ENCODE measurements at regions not wholly inside any gene's neighbourhood (a gene's known extent, or its start where the extent isn't known, plus 50 kb on each side); places are given as distances from the start of the nearest gene placed in this dataset.

DNA sequence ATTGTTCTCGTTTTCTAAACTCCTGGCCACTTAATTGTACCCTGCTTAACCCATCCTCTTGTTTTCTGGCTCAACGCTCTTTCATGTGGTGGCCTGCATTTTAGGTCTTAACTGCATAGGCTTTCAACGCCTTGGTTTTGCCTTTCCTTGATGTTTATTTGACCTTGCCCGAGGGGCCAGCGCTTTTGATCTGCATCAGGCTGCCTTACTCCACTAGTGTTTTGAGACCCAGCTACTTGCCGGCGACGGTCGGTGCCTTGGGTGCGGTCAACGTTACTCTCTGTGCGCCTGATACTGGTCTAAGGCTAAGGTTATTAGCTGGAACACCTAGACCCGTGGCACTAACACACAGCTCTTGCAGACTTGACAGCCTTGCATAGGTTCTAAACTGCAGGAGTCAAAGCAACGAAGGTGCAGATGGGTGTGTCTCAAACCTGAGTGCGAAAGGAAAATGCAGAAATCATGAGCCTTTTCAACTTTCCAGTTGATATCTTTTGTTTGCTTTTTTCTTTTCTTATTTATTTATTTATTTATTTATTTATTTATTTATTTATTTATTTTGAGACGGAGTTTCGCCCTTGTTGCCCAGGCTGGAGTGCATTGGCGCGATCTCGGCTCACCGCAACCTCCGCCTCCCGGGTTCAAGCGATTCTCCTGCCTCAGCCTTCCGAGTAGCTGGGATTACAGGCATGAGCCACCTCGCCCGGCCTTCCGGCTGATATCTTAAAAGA is 138.8 kb downstream of the HFE start:
- Histone ChIP-seq H3K9me3 (ENCODE audit: insufficient read depth, low read length, severe bottlenecking) (no peaks in the 10 kb centered on the region), H3K4me2 (ENCODE audit: insufficient read depth, low read length) (peak overlapping the region; percentile 75), H3K79me2 (ENCODE audit: insufficient read depth, low read length) (peaks cover 14% of the 10 kb centered on the region), H3K4me1 (ENCODE audit: insufficient read depth, low read length) (peaks cover 50% of the 10 kb centered on the region), H2AFZ (ENCODE audit: low read depth, low read length) (no peak overlapping the region), H3K27ac (ENCODE audit: low read length) (peak overlapping the region; percentile 99), H3K36me3 (ENCODE audit: insufficient read depth, low read length) (peaks cover 11% of the 10 kb centered on the region), H3K27me3 (ENCODE audit: insufficient read depth, low read length, poor library complexity) (no peaks in the 10 kb centered on the region), H3K9ac (ENCODE audit: low read depth, low read length) (peak overlapping the region; percentile 13; the same call in 1 of the 2 replicates), H4K20me1 (ENCODE audit: insufficient read depth, low read length) (no peaks in the 10 kb centered on the region), H3K4me3 (ENCODE audit: low read depth in 1 of 2, low read length in 2 of 2) (0 out of 4 replicates have a peak overlapping the region, but pooled peaks of 1 of the 2 experiments have one; percentile 6)
- ATAC-seq (ENCODE audit: insufficient read depth, low read depth) = no peak
- TF ChIP-seq, protein P1, sequence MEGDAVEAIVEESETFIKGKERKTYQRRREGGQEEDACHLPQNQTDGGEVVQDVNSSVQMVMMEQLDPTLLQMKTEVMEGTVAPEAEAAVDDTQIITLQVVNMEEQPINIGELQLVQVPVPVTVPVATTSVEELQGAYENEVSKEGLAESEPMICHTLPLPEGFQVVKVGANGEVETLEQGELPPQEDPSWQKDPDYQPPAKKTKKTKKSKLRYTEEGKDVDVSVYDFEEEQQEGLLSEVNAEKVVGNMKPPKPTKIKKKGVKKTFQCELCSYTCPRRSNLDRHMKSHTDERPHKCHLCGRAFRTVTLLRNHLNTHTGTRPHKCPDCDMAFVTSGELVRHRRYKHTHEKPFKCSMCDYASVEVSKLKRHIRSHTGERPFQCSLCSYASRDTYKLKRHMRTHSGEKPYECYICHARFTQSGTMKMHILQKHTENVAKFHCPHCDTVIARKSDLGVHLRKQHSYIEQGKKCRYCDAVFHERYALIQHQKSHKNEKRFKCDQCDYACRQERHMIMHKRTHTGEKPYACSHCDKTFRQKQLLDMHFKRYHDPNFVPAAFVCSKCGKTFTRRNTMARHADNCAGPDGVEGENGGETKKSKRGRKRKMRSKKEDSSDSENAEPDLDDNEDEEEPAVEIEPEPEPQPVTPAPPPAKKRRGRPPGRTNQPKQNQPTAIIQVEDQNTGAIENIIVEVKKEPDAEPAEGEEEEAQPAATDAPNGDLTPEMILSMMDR (IDR thresholded peaks at IDR 0.05; ENCODE audit: borderline replicate concordance, extremely low read depth, low read length, poor library complexity, severe bottlenecking) = no peak
- no peak for TF ChIP-seq EZH2 (IDR thresholded peaks at IDR 0.05; ENCODE audit: borderline replicate concordance, low read depth, low read length, severe bottlenecking)
- no peak for DNase-seq

DNA sequence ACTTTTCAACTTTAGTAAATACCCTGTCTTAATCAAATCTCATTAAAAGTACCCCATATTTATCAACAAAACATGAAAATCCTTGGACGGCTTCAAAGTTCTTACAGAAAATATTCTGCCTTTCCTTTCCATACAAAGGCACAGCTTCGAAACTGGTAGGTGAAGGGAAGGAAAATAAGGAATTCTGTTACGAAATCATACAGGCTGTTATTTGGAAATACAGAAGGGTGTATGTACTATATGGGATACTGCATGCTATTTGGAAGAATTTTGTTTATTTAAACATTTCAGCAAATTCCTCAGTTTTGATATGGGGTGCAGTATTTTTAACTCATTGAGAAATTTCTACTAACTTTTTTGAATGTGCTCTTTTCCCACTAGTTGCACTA is 138.4 kb upstream of the BTN3A2 start:
- Histone ChIP-seq H3K27me3 (ENCODE audit: insufficient read depth, low read length, poor library complexity) (no peaks in the 10 kb centered on the region), H3K9ac (ENCODE audit: low read depth, low read length) (no peak overlapping the region), H3K36me3 (ENCODE audit: insufficient read depth, low read length) (peaks cover 11% of the 10 kb centered on the region), H3K4me3 (ENCODE audit: low read depth in 1 of 2, low read length in 2 of 2) (no peak overlapping the region), H3K9me3 (ENCODE audit: insufficient read depth, low read length, severe bottlenecking) (no peaks in the 10 kb centered on the region), H3K27ac (ENCODE audit: low read length) (0 out of 2 replicates have a peak overlapping the region, but pooled peaks have one; percentile 46), H3K79me2 (ENCODE audit: insufficient read depth, low read length) (peaks cover 14% of the 10 kb centered on the region), H4K20me1 (ENCODE audit: insufficient read depth, low read length) (no peaks in the 10 kb centered on the region), H3K4me1 (ENCODE audit: insufficient read depth, low read length) (peaks cover 50% of the 10 kb centered on the region), H3K4me2 (ENCODE audit: insufficient read depth, low read length) (no peak overlapping the region), H2AFZ (ENCODE audit: low read depth, low read length) (no peak overlapping the region)
- TF ChIP-seq EZH2 (IDR thresholded peaks at IDR 0.05; ENCODE audit: borderline replicate concordance, low read depth, low read length, severe bottlenecking) = no peak
- TF ChIP-seq, protein P1 (IDR thresholded peaks at IDR 0.05; ENCODE audit: borderline replicate concordance, extremely low read depth, low read length, poor library complexity, severe bottlenecking) = no peak
- no peak for ATAC-seq (ENCODE audit: insufficient read depth, low read depth)
- no peak for DNase-seq

DNA sequence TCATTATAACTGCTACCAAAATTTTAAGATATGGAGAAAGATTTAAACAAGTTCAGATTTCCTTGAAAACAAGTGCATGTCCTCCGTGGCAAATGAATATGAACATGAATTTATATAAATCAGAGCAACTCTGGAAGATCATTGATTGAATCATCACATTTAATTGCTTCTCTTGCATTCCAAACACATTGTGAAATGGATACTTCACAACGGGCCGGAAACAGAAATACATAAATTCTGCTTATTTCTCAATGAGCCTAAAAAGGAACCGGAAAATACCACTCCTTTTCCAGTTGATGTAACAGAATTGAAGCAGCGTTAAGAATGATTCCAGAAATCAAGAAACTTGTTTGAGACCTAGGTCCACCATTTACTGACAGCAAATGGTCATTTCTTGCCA is 134.6 kb upstream of the BTN3A2 start:
- peaks cover 41% of the 10 kb centered on the region for H3K4me1 ChIP-seq (ENCODE audit: insufficient read depth, low read length)
- peaks cover 9% of the 10 kb centered on the region for H3K79me2 ChIP-seq (ENCODE audit: insufficient read depth, low read length)
- H3K4me3 ChIP-seq (ENCODE audit: low read depth in 1 of 2, low read length in 2 of 2) = no peak overlapping the region
- ATAC-seq (ENCODE audit: insufficient read depth, low read depth) (no peak), DNase-seq (no peak)
- H4K20me1 ChIP-seq (ENCODE audit: insufficient read depth, low read length) = no peaks in the 10 kb centered on the region; the same call in 1 of the 2 replicates
- no peak overlapping the region for H2AFZ ChIP-seq (ENCODE audit: low read depth, low read length)
- peaks cover under 1% of the 10 kb centered on the region for H3K36me3 ChIP-seq (ENCODE audit: insufficient read depth, low read length)
- no peak overlapping the region for H3K4me2 ChIP-seq (ENCODE audit: insufficient read depth, low read length)
- no peaks in the 10 kb centered on the region for H3K27me3 ChIP-seq (ENCODE audit: insufficient read depth, low read length, poor library complexity)
- no peak for TF ChIP-seq EZH2 (IDR thresholded peaks at IDR 0.05; ENCODE audit: borderline replicate concordance, low read depth, low read length, severe bottlenecking)
- TF ChIP-seq, protein P1 (IDR thresholded peaks at IDR 0.05; ENCODE audit: borderline replicate concordance, extremely low read depth, low read length, poor library complexity, severe bottlenecking) = no peak
- H3K9me3 ChIP-seq (ENCODE audit: insufficient read depth, low read length, severe bottlenecking) = no peaks in the 10 kb centered on the region
- 0 out of 2 replicates have a peak overlapping the region, but pooled peaks have one; percentile 25 for H3K27ac ChIP-seq (ENCODE audit: low read length)
- no peak overlapping the region for H3K9ac ChIP-seq (ENCODE audit: low read depth, low read length)
